ENCODE measurements at regions not wholly inside any gene's neighbourhood (a gene's known extent, or its start where the extent isn't known, plus 50 kb on each side); places are given as distances from the start of the nearest gene placed in this dataset.

- no peak for DNase-seq (ENCODE audit: low read depth)
- no peak overlapping the region for H3K4me3 ChIP-seq (ENCODE audit: control insufficient read depth, low read depth, low read length)
- TF ChIP-seq CTCF (IDR thresholded peaks at IDR 0.05; ENCODE audit: control insufficient read depth, insufficient read depth, low read depth, low read length, missing control alignments) = no peak
These were observed 66.7 kb upstream of the ZNF32 start for GRCh38 chr10:43715334-43715733.

GRCh38 chr10:43712821-43713584, 64.3 kb upstream of the ZNF32 start:
- DNase-seq (ENCODE audit: low read depth) = no peak
- no peak overlapping the region for H3K4me3 ChIP-seq (ENCODE audit: control insufficient read depth, low read depth, low read length)
- TF ChIP-seq CTCF (IDR thresholded peaks at IDR 0.05; ENCODE audit: control insufficient read depth, insufficient read depth, low read depth, low read length, missing control alignments) = no peak

DNA sequence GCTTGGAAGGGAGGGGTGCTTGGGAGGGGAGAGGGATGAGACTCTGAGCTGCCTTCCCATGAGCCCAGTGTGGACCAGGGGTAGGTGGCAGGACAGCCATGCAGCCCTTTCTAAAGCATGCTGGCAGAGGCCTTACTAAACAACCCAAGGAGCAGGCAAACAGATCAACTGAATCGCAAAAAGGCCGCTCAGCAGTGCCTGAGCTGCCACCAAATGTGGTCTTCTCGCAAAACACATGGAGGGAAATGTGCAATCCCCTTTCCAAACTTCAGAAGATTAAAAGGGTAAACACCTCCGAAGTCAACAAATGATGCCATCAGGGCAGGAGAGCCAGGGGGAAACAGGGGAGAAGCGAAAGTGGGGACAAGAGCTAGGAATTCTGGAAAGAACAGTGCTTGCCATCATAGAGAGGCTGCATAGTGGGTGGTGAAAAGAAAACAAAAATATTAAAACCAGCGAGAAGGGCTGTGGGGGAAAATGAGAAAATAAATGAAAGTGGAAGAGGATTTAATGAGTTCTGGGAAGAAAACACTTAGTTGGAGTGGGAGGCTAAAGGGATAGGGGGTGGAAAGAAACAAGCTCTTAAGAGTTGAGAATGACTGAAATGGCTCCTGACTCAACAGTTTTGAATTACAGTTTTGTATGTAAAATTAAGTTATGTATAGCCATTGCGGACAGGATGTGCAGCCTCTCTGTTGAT, 62.2 kb upstream of the ZNF32 start:
- TF ChIP-seq CTCF (IDR thresholded peaks at IDR 0.05; ENCODE audit: control insufficient read depth, insufficient read depth, low read depth, low read length, missing control alignments) = no peak
- H3K4me3 ChIP-seq (ENCODE audit: control insufficient read depth, low read depth, low read length) = no peak overlapping the region
- DNase-seq (ENCODE audit: low read depth) = no peak

DNA sequence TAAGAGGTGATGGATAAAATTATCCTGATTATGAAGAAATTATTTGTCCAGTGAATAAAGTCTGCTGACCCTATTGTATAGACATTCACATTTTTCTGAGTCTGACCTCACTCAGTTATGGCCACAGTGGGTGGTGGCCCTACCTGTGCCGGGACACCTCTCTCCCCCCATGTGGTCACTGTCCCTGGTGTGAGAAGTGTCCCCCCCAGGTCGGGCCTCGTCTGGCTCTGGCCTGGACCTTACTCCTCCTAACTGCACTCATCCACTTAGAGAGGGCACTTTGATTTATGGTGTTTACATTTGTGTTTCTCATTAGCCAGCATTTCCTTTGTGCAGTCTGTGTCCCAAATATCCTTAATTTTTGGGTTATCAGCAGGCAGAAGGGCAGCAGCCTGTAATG, 59.6 kb upstream of the ZNF32 start:
- no peak for TF ChIP-seq CTCF (IDR thresholded peaks at IDR 0.05; ENCODE audit: control insufficient read depth, insufficient read depth, low read depth, low read length, missing control alignments)
- no peak overlapping the region for H3K4me3 ChIP-seq (ENCODE audit: control insufficient read depth, low read depth, low read length)
- no peak for DNase-seq (ENCODE audit: low read depth)

DNA sequence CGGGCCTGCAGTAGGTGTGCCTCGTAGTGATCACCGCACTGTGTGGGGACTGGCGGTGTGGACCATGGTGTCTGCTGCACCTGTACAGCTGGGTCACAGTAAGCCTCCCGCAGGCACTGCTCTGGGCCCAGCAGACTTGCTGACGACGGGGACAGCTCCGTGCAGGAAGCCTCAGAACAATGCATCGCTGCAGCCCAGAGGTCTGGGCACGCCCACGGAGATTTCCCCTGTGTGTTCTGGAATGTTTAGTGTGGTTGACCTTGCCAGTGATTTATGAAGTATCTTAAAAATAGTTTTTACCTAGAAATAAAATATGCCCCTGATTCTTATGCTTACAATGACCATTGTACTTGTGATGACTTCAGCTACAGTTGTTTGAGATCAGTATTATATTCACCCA, 59.1 kb upstream of the ZNF32 start:
- no peak for TF ChIP-seq CTCF (IDR thresholded peaks at IDR 0.05; ENCODE audit: control insufficient read depth, insufficient read depth, low read depth, low read length, missing control alignments)
- no peak overlapping the region for H3K4me3 ChIP-seq (ENCODE audit: control insufficient read depth, low read depth, low read length)
- DNase-seq (ENCODE audit: low read depth) = no peak

- H3K4me3 ChIP-seq (ENCODE audit: control insufficient read depth, low read depth, low read length) = no peak overlapping the region
- no peak for DNase-seq (ENCODE audit: low read depth)
- no peak for TF ChIP-seq CTCF (IDR thresholded peaks at IDR 0.05; ENCODE audit: control insufficient read depth, insufficient read depth, low read depth, low read length, missing control alignments)
These were observed 57.5 kb upstream of the ZNF32 start for GRCh38 chr10:43706166-43706565.
